Stromal cell of bone marrow (primary cell): ENCODE measurements at regions not wholly inside any gene's neighbourhood (a gene's known extent, or its start where the extent isn't known, plus 50 kb on each side); places are given as distances from the start of the nearest gene placed in this dataset.
A peak's percentile ranks its signal among the peaks of the same experiment; 100 is the strongest.

Experiments used
- DNase-seq: peaks from one replicate; pipeline ENCODE4 v3.0.0-alpha.2; 2012; ENCODE audit warnings: low read depth

- DNase-seq, result no peak
These were observed 65.0 kb downstream of the NOL4 start for GRCh38 chr18:34159691-34160185.

- DNase-seq, result no peak
These were observed 65.6 kb downstream of the NOL4 start for GRCh38 chr18:34158881-34159690.

- peak; percentile 6 for DNase-seq
These were observed 71.0 kb downstream of the NOL4 start for GRCh38 chr18:34153711-34154110.

GRCh38 chr18:34131006-34131405 is 93.7 kb downstream of the NOL4 start:
- no peak for DNase-seq

- no peak for DNase-seq
These were observed 96.3 kb downstream of the NOL4 start for GRCh38 chr18:34128436-34128835.

GRCh38 chr18:34126121-34126520 is 98.6 kb downstream of the NOL4 start:
- no peak for DNase-seq

- peak; percentile 33 for DNase-seq
These were observed 101.9 kb downstream of the NOL4 start for GRCh38 chr18:34122724-34123334.

- DNase-seq, result no peak
These were observed 103.5 kb downstream of the NOL4 start for GRCh38 chr18:34121200-34121721.

- DNase-seq, result no peak
These were observed 104.4 kb downstream of the NOL4 start for GRCh38 chr18:34120294-34120693.

GRCh38 chr18:34117319-34117718 is 107.4 kb downstream of the NOL4 start:
- DNase-seq, result no peak

GRCh38 chr18:34115409-34116081 is 109.2 kb downstream of the NOL4 start:
- no peak for DNase-seq

GRCh38 chr18:34114996-34115395 is 109.7 kb downstream of the NOL4 start:
- DNase-seq, result no peak

GRCh38 chr18:34108206-34108605 is 116.5 kb downstream of the NOL4 start:
- no peak for DNase-seq

GRCh38 chr18:34098109-34098508 is 126.6 kb downstream of the NOL4 start:
- DNase-seq, result no peak

- no peak for DNase-seq
These were observed 127.4 kb downstream of the NOL4 start for GRCh38 chr18:34097312-34097711.

- DNase-seq, result no peak
These were observed 130.6 kb downstream of the NOL4 start for GRCh38 chr18:34094148-34094547.

GRCh38 chr18:34092796-34093195 is 131.9 kb downstream of the NOL4 start:
- no peak for DNase-seq

GRCh38 chr18:34086370-34086769 is 138.3 kb downstream of the NOL4 start:
- no peak for DNase-seq

- no peak for DNase-seq
These were observed 139.5 kb downstream of the NOL4 start for GRCh38 chr18:34085140-34085739.

GRCh38 chr18:34084635-34085034 is 140.1 kb downstream of the NOL4 start:
- no peak for DNase-seq

GRCh38 chr18:34083910-34084535 is 140.7 kb downstream of the NOL4 start:
- no peak for DNase-seq

GRCh38 chr18:34077599-34077998 is 147.1 kb downstream of the NOL4 start:
- DNase-seq, result no peak
